Keratinocyte (primary cell): ENCODE measurements at regions not wholly inside any gene's neighbourhood (a gene's known extent, or its start where the extent isn't known, plus 50 kb on each side); places are given as distances from the start of the nearest gene placed in this dataset.

Experiments
- CTCF ChIP-seq, 3 experiments: IDR thresholded peaks in 1 of 3; conservative IDR thresholded peaks in 1 of 3; optimal IDR thresholded peaks in 1 of 3; 2 replicates in 2 of 3; 3 replicates in 1 of 3; pipeline versions ENCODE3 to v1.5.1; 2011; ENCODE audit warnings: low read length in 3 of 3, mild to moderate bottlenecking in 3 of 3, moderate library complexity in 2 of 3, control low read depth in 1 of 3, inconsistent platforms in 1 of 3; ENCODE audit not compliant: insufficient read depth in 2 of 3; ENCODE audit errors: extremely low read depth in 1 of 3
- EZH2 ChIP-seq: IDR thresholded peaks from one replicate; pipeline ENCODE4 v1.6.1; 2012; ENCODE audit warnings: inconsistent platforms, mild to moderate bottlenecking, low read length, moderate library complexity

- TF ChIP-seq CTCF (optimal IDR thresholded peaks at IDR 0.05 in 1 of 3, IDR thresholded peaks at IDR 0.05 in 1 of 3, conservative IDR thresholded peaks at IDR 0.05 in 1 of 3; ENCODE audit: extremely low read depth in 1 of 3, insufficient read depth in 2 of 3, low read length in 3 of 3) = no peak
- no peak for TF ChIP-seq EZH2
These were observed 82.8 kb upstream of the RORB start for GRCh38 chr9:74414325-74414724.
